IMR-90 (cell line): ENCODE measurements at regions not wholly inside any gene's neighbourhood (a gene's known extent, or its start where the extent isn't known, plus 50 kb on each side); places are given as distances from the start of the nearest gene placed in this dataset.

Experiments
- ATAC-seq: fragments of 200-7000 bp; cut with Tn5 transposase; 2 replicates; pipeline ENCODE4 v1.9.1; 2020; ENCODE audit warnings: low read depth, mild to moderate bottlenecking, moderate library complexity
- BruUV-seq: library from RNA; stranded (reverse); fragments of 400-500 nt; replicated peaks from 2 replicates; lab custom pipeline; 2021; lab: Mats Ljungman, UMichigan
- CTCF ChIA-PET: fragments of 300-600 bp; formaldehyde crosslinking; extraction: SDS; loops from one replicate; lab custom pipeline; 2021; ENCODE audit warnings: antibody characterized with exemption; lab: Yijun Ruan, JAX
- POLR2A ChIA-PET: fragments of 300-600 bp; sonication (Branson Sonifier 250); formaldehyde crosslinking; loops from one replicate; lab custom pipeline; 2022; ENCODE audit warnings: antibody characterized with exemption; ENCODE audit not compliant: unreplicated experiment; lab: Charles Lee
- DNase-seq: peaks from one replicate; pipeline ENCODE4 v3.0.0; 2013
- H2AFZ ChIP-seq: replicated peaks from 2 replicates; pipeline ENCODE3; 2013; ENCODE audit warnings: low read length, mild to moderate bottlenecking; ENCODE audit not compliant: poor library complexity
- H2AK5ac ChIP-seq: 2 replicates; pipeline ENCODE4 v1.6.1; 2013; ENCODE audit warnings: low read depth, low read length, inconsistent platforms
- H2AK9ac ChIP-seq: replicated peaks from 2 replicates; pipeline ENCODE3; 2013; ENCODE audit warnings: mild to moderate bottlenecking, low read depth, low read length, moderate library complexity; ENCODE audit not compliant: poor library complexity
- H2BK120ac ChIP-seq: 2 replicates; pipeline ENCODE4 v1.6.1; 2013; ENCODE audit warnings: low read depth, low read length, inconsistent platforms
- H2BK15ac ChIP-seq: 3 replicates; pipeline ENCODE4 v1.6.1; 2013; ENCODE audit warnings: low read depth, low read length, inconsistent platforms
- H2BK20ac ChIP-seq: 2 replicates; pipeline ENCODE4 v1.6.1; 2013; ENCODE audit warnings: low read depth, mild to moderate bottlenecking, inconsistent platforms, low read length, moderate library complexity
- H2BK5ac ChIP-seq: 2 replicates; pipeline ENCODE4 v1.6.1; 2013; ENCODE audit warnings: mild to moderate bottlenecking, low read depth, low read length, inconsistent platforms; ENCODE audit not compliant: poor library complexity, severe bottlenecking
- H3K14ac ChIP-seq: replicated peaks from 2 replicates; pipeline ENCODE4 v1.6.1; 2013; ENCODE audit warnings: low read depth, low read length, inconsistent platforms
- H3K18ac ChIP-seq: 2 replicates; pipeline ENCODE4 v1.6.1; 2013; ENCODE audit warnings: low read depth, low read length, control low read depth
- H3K23ac ChIP-seq: 2 replicates; pipeline ENCODE4 v1.6.1; 2013; ENCODE audit warnings: low read depth, low read length, inconsistent platforms
- H3K27ac ChIP-seq: 2 replicates; pipeline ENCODE4 v1.5.1; 2013; ENCODE audit warnings: mild to moderate bottlenecking, control low read depth, low read length; ENCODE audit not compliant: insufficient read depth
- H3K27me3 ChIP-seq: 2 replicates; pipeline ENCODE4 v1.6.1; 2013; ENCODE audit warnings: low read length; ENCODE audit not compliant: control insufficient read depth, insufficient read depth
- H3K36me3 ChIP-seq: 2 replicates; pipeline ENCODE4 v1.6.1; 2013; ENCODE audit warnings: low read length, mixed read lengths; ENCODE audit not compliant: control insufficient read depth, insufficient read depth
- H3K4ac ChIP-seq: 2 replicates; pipeline ENCODE4 v1.6.1; 2013; ENCODE audit warnings: low read depth, low read length, inconsistent platforms
- H3K4me1 ChIP-seq: 2 replicates; pipeline ENCODE4 v1.6.1; 2013; ENCODE audit warnings: low read length, mixed read lengths; ENCODE audit not compliant: control insufficient read depth, insufficient read depth
- H3K4me2 ChIP-seq: 2 replicates; pipeline ENCODE4 v1.6.1; 2013; ENCODE audit warnings: low read depth, mild to moderate bottlenecking, control low read depth, low read length, moderate library complexity
- H3K4me3 ChIP-seq: 2 replicates; pipeline ENCODE4 v1.5.1; 2013; ENCODE audit warnings: low read depth, mild to moderate bottlenecking, control low read depth, low read length, moderate library complexity; ENCODE audit not compliant: insufficient read depth
- H3K56ac ChIP-seq: 2 replicates; pipeline ENCODE4 v1.6.1; 2013; ENCODE audit warnings: low read length, inconsistent platforms; ENCODE audit not compliant: insufficient read depth; ENCODE audit errors: extremely low read depth
- H3K79me1 ChIP-seq, 2 experiments: 2 replicates each; pipeline ENCODE4 v1.6.1; 2013; ENCODE audit warnings: low read length in 2 of 2, inconsistent platforms in 1 of 2, low read depth in 1 of 2
- H3K9ac ChIP-seq: 2 replicates; pipeline ENCODE4 v1.6.1; 2013; ENCODE audit warnings: low read depth, low read length, control low read depth
- H3K9me1 ChIP-seq: 2 replicates; pipeline ENCODE4 v1.6.1; 2013; ENCODE audit warnings: low read length, inconsistent platforms; ENCODE audit not compliant: insufficient read depth
- H3K9me3 ChIP-seq: 2 replicates; pipeline ENCODE4 v1.6.1; 2013; ENCODE audit warnings: low read length; ENCODE audit not compliant: control insufficient read depth, insufficient read depth
- H4K20me1 ChIP-seq: 2 replicates; pipeline ENCODE4 v1.6.1; 2013; ENCODE audit warnings: low read length, inconsistent platforms; ENCODE audit not compliant: insufficient read depth
- H4K5ac ChIP-seq: 2 replicates; pipeline ENCODE4 v1.6.1; 2013; ENCODE audit warnings: mild to moderate bottlenecking, low read depth, low read length, control low read depth
- H4K8ac ChIP-seq, 2 experiments: 2 replicates each; pipeline ENCODE4 v1.6.1; 2013; ENCODE audit warnings: low read depth in 2 of 2, low read length in 2 of 2, control low read depth in 1 of 2, inconsistent platforms in 1 of 2
- H4K91ac ChIP-seq: 2 replicates; pipeline ENCODE4 v1.6.1; 2013; ENCODE audit warnings: low read depth, low read length, inconsistent platforms; ENCODE audit not compliant: insufficient read depth
- BHLHE40 ChIP-seq: fragments of 150-350 bp; IDR thresholded peaks from 2 replicates; pipeline ENCODE4 v1.6.1; 2016; ENCODE audit warnings: mild to moderate bottlenecking, low read depth, low read length
- CEBPB ChIP-seq: IDR thresholded peaks from 2 replicates; pipeline ENCODE4 v1.6.1; 2012; ENCODE audit warnings: low read depth, low read length, improper control_type of control experiment
- CHD1 ChIP-seq: IDR thresholded peaks from 2 replicates; pipeline ENCODE4 v1.6.1; 2012; ENCODE audit warnings: low read depth, low read length, improper control_type of control experiment
- CTCF ChIP-seq: conservative IDR thresholded peaks from 2 replicates; pipeline ENCODE4 v1.5.1; 2012; ENCODE audit warnings: mild to moderate bottlenecking, low read depth, low read length, improper control_type of control experiment
- ELK1 ChIP-seq: fragments of 150-350 bp; IDR thresholded peaks from 2 replicates; pipeline ENCODE4 v1.6.1; 2016; ENCODE audit warnings: low read depth, mild to moderate bottlenecking, low read length, moderate library complexity, borderline replicate concordance
- FOS ChIP-seq: fragments of 150-350 bp; IDR thresholded peaks from 2 replicates; pipeline ENCODE4 v1.6.1; 2016; ENCODE audit warnings: low read depth, low read length
- MAFK ChIP-seq: IDR thresholded peaks from 2 replicates; pipeline ENCODE4 v1.6.1; 2012; ENCODE audit warnings: low read depth, low read length, improper control_type of control experiment
- MAZ ChIP-seq: IDR thresholded peaks from 2 replicates; pipeline ENCODE4 v1.6.1; 2012; ENCODE audit warnings: low read depth, mild to moderate bottlenecking, low read length, improper control_type of control experiment, moderate library complexity, borderline replicate concordance
- MXI1 ChIP-seq: IDR thresholded peaks from 2 replicates; pipeline ENCODE4 v1.6.1; 2012; ENCODE audit warnings: low read depth, mild to moderate bottlenecking, low read length, moderate library complexity, borderline replicate concordance
- NFE2L2 ChIP-seq: fragments of 150-350 bp; IDR thresholded peaks from 2 replicates; pipeline ENCODE4 v1.6.1; 2016; ENCODE audit warnings: low read depth, mild to moderate bottlenecking, low read length
- POLR2A ChIP-seq: IDR thresholded peaks from 2 replicates; pipeline ENCODE4 v1.6.1; 2012; ENCODE audit warnings: mild to moderate bottlenecking, low read depth, low read length
- RAD21 ChIP-seq: IDR thresholded peaks from 2 replicates; pipeline ENCODE4 v1.6.1; 2012; ENCODE audit warnings: low read length, improper control_type of control experiment
- RCOR1 ChIP-seq: IDR thresholded peaks from 2 replicates; pipeline ENCODE4 v1.6.1; 2012; ENCODE audit warnings: mild to moderate bottlenecking, low read length, improper control_type of control experiment; ENCODE audit not compliant: insufficient replicate concordance
- RFX5 ChIP-seq: IDR thresholded peaks from 2 replicates; pipeline ENCODE4 v1.8.0; 2012; ENCODE audit warnings: low read depth, mild to moderate bottlenecking, low read length, moderate library complexity
- SMC3 ChIP-seq: fragments of 150-350 bp; IDR thresholded peaks from 2 replicates; pipeline ENCODE4 v1.6.1; 2016; ENCODE audit warnings: low read depth, mild to moderate bottlenecking, antibody characterized with exemption, low read length, moderate library complexity
- USF2 ChIP-seq: fragments of 150-350 bp; IDR thresholded peaks from 2 replicates; pipeline ENCODE4 v1.6.1; 2017; ENCODE audit warnings: mild to moderate bottlenecking, antibody characterized with exemption, low read length, low read depth
- WGBS, 2 experiments: methylation state at CpG; one replicate each; pipeline versions ENCODE4 v1.1.5 to v1.1.7; 2013; ENCODE audit warnings: missing lambda C conversion rate in 2 of 2; ENCODE audit not compliant: insufficient read length in 1 of 2; ENCODE audit errors: extremely low coverage in 2 of 2; 5-methylcytosine and 5-hydroxymethylcytosine counted together
- dilution Hi-C: fragments of 300-500 bp; cut with HindIII; formaldehyde crosslinking; loops from one replicate; pipeline ENCODE4 v1.14.3; 2018; ENCODE audit warnings: low sequenced_read_pairs; ENCODE audit not compliant: unreplicated experiment
- in situ Hi-C: fragments of 300-500 bp; cut with MboI; formaldehyde crosslinking; loops from 3 replicates; pipeline ENCODE4 v1.14.3; 2019; ENCODE audit warnings: low sequenced_read_pairs, inconsistent platforms, mixed read lengths
- intact Hi-C: fragments of 100-400 bp; cut with micrococcal nuclease; formaldehyde crosslinking; loops from 2 replicates; pipeline ENCODE4 v1.10.0; 2022

- Histone ChIP-seq H2AK9ac (no peak overlapping the region), H3K4me2 (no peak overlapping the region), H3K79me1 (no peaks in the 10 kb centered on the region), H3K9me3 (no peaks in the 10 kb centered on the region), H3K23ac (no peak overlapping the region), H3K9ac (no peak overlapping the region), H3K14ac (peak overlapping the region; percentile 42; the same call in 1 of the 2 replicates), H3K4me3 (no peak overlapping the region), H3K27me3 (no peaks in the 10 kb centered on the region), H2BK15ac (peak overlapping the region; percentile 60; the same call in 1 of the 3 replicates), H3K36me3 (no peaks in the 10 kb centered on the region), H3K56ac (no peak overlapping the region), H3K4me1 (peaks cover 7% of the 10 kb centered on the region), H2BK20ac (peak overlapping the region; percentile 39), H3K27ac (no peak overlapping the region), H4K20me1 (no peaks in the 10 kb centered on the region), H3K18ac (no peak overlapping the region), H4K5ac (no peak overlapping the region), H2AK5ac (peak overlapping the region; percentile 40; the same call in 1 of the 2 replicates), H2BK5ac (no peak overlapping the region), H2BK120ac (peak overlapping the region; percentile 52), H3K9me1 (peaks cover 19% of the 10 kb centered on the region), H4K91ac (no peak overlapping the region), H4K8ac (peak overlapping the region in 1 of 2 experiments; percentile 30; a peak in 1 of 4 replicates), H2AFZ (peak overlapping the region; percentile 46), H3K4ac (peak overlapping the region; percentile 29)
- no peak for DNase-seq
- dilution Hi-C loops = no loop called here
- in situ Hi-C loops = no loop called here
- no TSS peak for BruUV-seq
- no peak for ATAC-seq
- CTCF ChIA-PET = interaction anchor here (0.8 kb wide), 1 partner anchor 19 kb away, joined by 3 read pairs; no protein-coding TSS in a partner anchor
- intact Hi-C loops = no loop called here
- POLR2A ChIA-PET = no interaction called here
- TF ChIP-seq RCOR1 (no peak), USF2 (no peak), MAFK (no peak), FOS (no peak), CEBPB (no peak), MAZ (no peak), NFE2L2 (no peak), CTCF (no peak), MXI1 (no peak), BHLHE40 (no peak), RFX5 (no peak), POLR2A (no peak), RAD21 (no peak), SMC3 (no peak), ELK1 (no peak), CHD1 (no peak)
- WGBS, 2 experiments = no CpG with 5 or more reads among the region's 3 CpGs
These were observed 95.2 kb upstream of the TBX3 start for GRCh38 chr12:114779186-114779585.
